OCI-LY1 (cell line): ENCODE measurements at regions not wholly inside any gene's neighbourhood (a gene's known extent, or its start where the extent isn't known, plus 50 kb on each side); places are given as distances from the start of the nearest gene placed in this dataset.

Experiments used
- H2AFZ ChIP-seq: fragments of 200-600 bp; sonication (generic), shearing (Covaris generic); 2 replicates; pipeline ENCODE4 v1.6.0; 2014; ENCODE audit warnings: antibody characterized with exemption, mild to moderate bottlenecking, low read length
- H3F3A ChIP-seq: fragments of 200-600 bp; sonication (generic), shearing (Covaris generic); 2 replicates; pipeline ENCODE4 v1.6.0; 2014; ENCODE audit warnings: mild to moderate bottlenecking, antibody characterized with exemption, low read length, moderate library complexity; ENCODE audit not compliant: insufficient read depth
- H3K27ac ChIP-seq: fragments of 200-600 bp; sonication (generic); 2 replicates; pipeline ENCODE4 v1.5.1; 2014; ENCODE audit warnings: low read length, mixed run types, mild to moderate bottlenecking, low read depth; ENCODE audit not compliant: poor library complexity, severe bottlenecking
- H3K27me3 ChIP-seq: fragments of 200-600 bp; sonication (generic); 2 replicates; pipeline ENCODE4 v1.6.0; 2014; ENCODE audit warnings: antibody characterized with exemption, mild to moderate bottlenecking, low read length, moderate library complexity; ENCODE audit not compliant: insufficient read depth
- H3K36me3 ChIP-seq: fragments of 200-600 bp; sonication (generic); 2 replicates; pipeline ENCODE4 v1.6.1; 2014; ENCODE audit warnings: mild to moderate bottlenecking, antibody characterized with exemption, low read length, moderate library complexity, mixed read lengths; ENCODE audit not compliant: insufficient read depth
- H3K4me1 ChIP-seq: fragments of 200-600 bp; sonication (generic); 2 replicates; pipeline ENCODE4 v1.5.1; 2014; ENCODE audit warnings: mild to moderate bottlenecking, low read length, moderate library complexity; ENCODE audit not compliant: insufficient read depth, severe bottlenecking
- H3K4me2 ChIP-seq: fragments of 200-600 bp; sonication (generic), shearing (Covaris generic); 2 replicates; pipeline ENCODE4 v1.6.1; 2014; ENCODE audit warnings: low read length
- H3K4me3 ChIP-seq: fragments of 200-600 bp; sonication (generic); 2 replicates; pipeline ENCODE4 v1.5.1; 2014; ENCODE audit warnings: low read length, low read depth, mild to moderate bottlenecking, mixed read lengths; ENCODE audit not compliant: poor library complexity, severe bottlenecking
- H3K79me2 ChIP-seq: fragments of 200-600 bp; shearing (Covaris generic); 2 replicates; pipeline ENCODE4 v1.6.1; 2016; ENCODE audit warnings: mixed run types, low read length, mixed read lengths; ENCODE audit not compliant: insufficient read depth
- H3K9ac ChIP-seq: fragments of 200-600 bp; sonication (generic), shearing (Covaris generic); 2 replicates; pipeline ENCODE4 v1.6.1; 2014; ENCODE audit warnings: mild to moderate bottlenecking, low read length, mixed read lengths
- H3K9me2 ChIP-seq: fragments of 200-600 bp; sonication (generic), shearing (Covaris generic); 2 replicates; pipeline ENCODE4 v1.6.1; 2014; ENCODE audit warnings: low read depth, mild to moderate bottlenecking, low read length, mixed read lengths
- H3K9me3 ChIP-seq: fragments of 200-600 bp; shearing (Covaris generic); 2 replicates; pipeline ENCODE4 v1.6.1; 2014; ENCODE audit warnings: low read length, mixed read lengths
- H4K20me1 ChIP-seq: fragments of 200-600 bp; sonication (generic), shearing (Covaris generic); 2 replicates; pipeline ENCODE4 v1.6.0; 2016; ENCODE audit warnings: mild to moderate bottlenecking, low read length; ENCODE audit not compliant: insufficient read depth
- CTCF ChIP-seq: fragments of 200-600 bp; sonication (generic), shearing (Covaris generic); IDR thresholded peaks from 2 replicates; pipeline ENCODE4 v1.5.1; 2017; ENCODE audit warnings: mild to moderate bottlenecking, antibody characterized with exemption, low read length, moderate library complexity, mixed read lengths
- EZH2 ChIP-seq: fragments of 200-600 bp; sonication (generic), shearing (Covaris generic); IDR thresholded peaks from 2 replicates; pipeline ENCODE4 v1.8.0; 2017; ENCODE audit warnings: borderline replicate concordance, mixed run types, mild to moderate bottlenecking, antibody characterized with exemption, low read length, moderate library complexity, mixed read lengths

- no peaks in the 10 kb centered on the region for H3K9me3 ChIP-seq
- TF ChIP-seq CTCF (no peak), EZH2 (no peak)
- no peak overlapping the region for H3K4me2 ChIP-seq
- H3K27me3 ChIP-seq = no peaks in the 10 kb centered on the region
- H3K27ac ChIP-seq = no peak overlapping the region
- H3K36me3 ChIP-seq = no peaks in the 10 kb centered on the region
- H3F3A ChIP-seq = no peaks in the 10 kb centered on the region
- H3K9me2 ChIP-seq = no peaks in the 10 kb centered on the region
- no peak overlapping the region for H3K9ac ChIP-seq
- no peaks in the 10 kb centered on the region for H3K4me1 ChIP-seq
- H4K20me1 ChIP-seq = no peaks in the 10 kb centered on the region
- H3K79me2 ChIP-seq = no peaks in the 10 kb centered on the region
- H2AFZ ChIP-seq = no peak overlapping the region
- no peak overlapping the region for H3K4me3 ChIP-seq
Measured at GRCh38 chr1:102151242-102151641, 154.5 kb upstream of the OLFM3 start.

GRCh38 chr1:102120910-102121309 is 124.2 kb upstream of the OLFM3 start:
- no peak overlapping the region for H3K4me3 ChIP-seq
- H3K9me3 ChIP-seq = no peaks in the 10 kb centered on the region
- no peaks in the 10 kb centered on the region for H3K4me1 ChIP-seq
- TF ChIP-seq CTCF (no peak), EZH2 (no peak)
- no peaks in the 10 kb centered on the region for H4K20me1 ChIP-seq
- H3K4me2 ChIP-seq = no peak overlapping the region
- no peak overlapping the region for H3K9ac ChIP-seq
- H3K36me3 ChIP-seq = no peaks in the 10 kb centered on the region
- H3K27me3 ChIP-seq = no peaks in the 10 kb centered on the region
- no peak overlapping the region for H3K27ac ChIP-seq
- H3K79me2 ChIP-seq = no peaks in the 10 kb centered on the region
- no peaks in the 10 kb centered on the region for H3F3A ChIP-seq
- no peaks in the 10 kb centered on the region for H3K9me2 ChIP-seq
- no peak overlapping the region for H2AFZ ChIP-seq

GRCh38 chr1:102118150-102118549 is 121.4 kb upstream of the OLFM3 start:
- no peaks in the 10 kb centered on the region for H3K9me3 ChIP-seq
- no peaks in the 10 kb centered on the region for H3K79me2 ChIP-seq
- H4K20me1 ChIP-seq = no peaks in the 10 kb centered on the region
- no peak overlapping the region for H2AFZ ChIP-seq
- no peaks in the 10 kb centered on the region for H3K27me3 ChIP-seq
- TF ChIP-seq EZH2 (no peak), CTCF (no peak)
- no peak overlapping the region for H3K4me3 ChIP-seq
- H3K9me2 ChIP-seq = no peaks in the 10 kb centered on the region
- no peak overlapping the region for H3K4me2 ChIP-seq
- no peak overlapping the region for H3K27ac ChIP-seq
- H3K4me1 ChIP-seq = no peaks in the 10 kb centered on the region
- no peak overlapping the region for H3K9ac ChIP-seq
- H3F3A ChIP-seq = no peaks in the 10 kb centered on the region
- no peaks in the 10 kb centered on the region for H3K36me3 ChIP-seq
